HG02763 (cell line): ENCODE measurements at regions not wholly inside any gene's neighbourhood (a gene's known extent, or its start where the extent isn't known, plus 50 kb on each side); places are given as distances from the start of the nearest gene placed in this dataset.
A peak's percentile ranks its signal among the peaks of the same experiment; 100 is the strongest.

Experiments used
- ATAC-seq: cut with Tn5 transposase; IDR thresholded peaks from one replicate; pipeline ENCODE4 v1.9.1; 2021; ENCODE audit warnings: mild to moderate bottlenecking, moderate library complexity; ENCODE audit not compliant: unreplicated experiment

- ATAC-seq = no peak
Measured at GRCh38 chr10:10915215-10915614, 102.5 kb upstream of the CELF2 start.

GRCh38 chr10:10917031-10917430, 100.6 kb upstream of the CELF2 start:
- ATAC-seq = no peak

- no peak for ATAC-seq
Measured at GRCh38 chr10:10919976-10920375, 97.7 kb upstream of the CELF2 start.

DNA sequence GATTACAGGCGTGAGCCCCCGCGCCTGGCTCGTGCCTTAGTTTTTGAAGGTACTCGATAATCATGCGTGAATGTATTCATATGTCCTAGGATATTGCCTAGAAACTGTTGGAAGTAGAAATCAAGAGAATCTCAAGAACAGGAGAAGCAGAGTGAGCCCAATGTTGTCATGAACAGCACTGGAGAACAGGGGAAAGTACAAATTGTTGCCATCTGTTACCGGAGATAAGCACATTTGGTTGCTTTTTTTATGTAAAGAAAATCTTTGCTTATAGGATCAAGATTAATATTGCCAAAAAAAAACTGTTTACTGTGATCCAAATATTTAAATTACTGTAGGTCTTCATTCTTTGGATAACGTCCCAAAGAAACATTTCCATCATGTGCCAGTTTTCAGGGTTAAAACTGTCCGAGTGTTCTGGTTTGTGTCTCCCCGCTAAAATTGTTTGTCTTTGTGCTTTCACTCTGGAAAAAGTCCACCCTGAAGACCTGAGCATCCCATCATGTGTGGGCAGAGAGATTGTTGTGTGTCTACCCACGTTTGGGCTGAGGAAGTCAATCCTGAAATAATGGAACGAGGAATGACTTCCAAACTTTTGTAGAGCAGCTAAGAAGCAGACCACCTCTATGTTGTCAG, 95.7 kb upstream of the CELF2 start:
- no peak for ATAC-seq

- no peak for ATAC-seq
Measured at GRCh38 chr10:10923029-10923651, 94.5 kb upstream of the CELF2 start.

DNA sequence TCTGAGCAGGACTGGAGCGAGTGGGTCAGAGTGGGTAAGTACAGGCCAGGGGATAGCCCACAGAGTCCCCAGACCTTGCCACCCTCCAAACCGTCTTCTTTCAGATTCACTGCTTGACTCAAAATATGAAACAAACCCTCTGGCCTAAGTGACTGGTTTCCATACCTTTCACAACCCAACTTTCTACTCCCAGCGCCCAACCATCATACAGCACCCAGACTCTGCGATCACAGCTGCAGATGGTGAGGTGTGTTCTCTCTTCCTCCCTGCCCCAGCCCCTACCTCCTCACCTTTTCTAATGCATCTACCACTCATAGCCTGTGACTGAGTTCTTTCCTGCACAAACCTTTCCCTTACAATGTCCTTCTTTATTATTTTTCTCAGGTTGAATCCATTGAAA, 92.0 kb upstream of the CELF2 start:
- no peak for ATAC-seq

- no peak for ATAC-seq
Measured at GRCh38 chr10:10927608-10928007, 90.1 kb upstream of the CELF2 start.

DNA sequence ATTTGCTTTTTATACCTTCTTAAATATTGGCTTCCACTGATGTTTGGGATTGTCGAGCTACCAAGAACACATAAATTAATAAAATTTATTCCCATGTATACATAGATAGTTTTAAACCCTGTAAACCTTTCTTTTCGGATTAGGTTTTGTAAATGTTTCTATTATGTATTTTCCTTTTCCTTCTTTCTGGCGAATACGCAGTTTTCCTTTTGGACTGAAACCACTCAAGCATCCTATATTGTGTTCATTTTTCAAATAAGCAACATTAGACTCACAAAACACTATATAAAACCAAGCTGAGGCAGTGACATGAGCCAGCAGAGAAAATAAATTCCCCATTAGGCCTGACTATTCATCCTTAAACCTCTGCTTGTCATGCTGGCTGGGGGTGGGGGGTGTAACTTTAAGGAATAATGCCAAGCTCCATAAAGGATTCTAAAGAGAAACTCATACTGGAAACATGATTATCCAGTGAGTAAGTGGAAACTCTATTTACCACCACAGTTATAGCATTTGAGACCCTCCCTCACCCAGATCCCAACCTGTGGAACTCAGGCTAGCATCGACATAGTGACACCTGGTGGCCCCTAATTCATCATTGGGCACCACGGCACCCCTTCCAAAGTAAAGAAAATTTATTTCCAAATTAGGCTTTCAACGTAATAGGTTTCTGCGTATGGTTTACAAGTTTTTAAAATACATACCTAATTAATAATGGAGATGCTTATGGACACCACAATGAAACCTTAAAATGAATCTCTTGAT, 86.5 kb upstream of the CELF2 start:
- no peak for ATAC-seq

DNA sequence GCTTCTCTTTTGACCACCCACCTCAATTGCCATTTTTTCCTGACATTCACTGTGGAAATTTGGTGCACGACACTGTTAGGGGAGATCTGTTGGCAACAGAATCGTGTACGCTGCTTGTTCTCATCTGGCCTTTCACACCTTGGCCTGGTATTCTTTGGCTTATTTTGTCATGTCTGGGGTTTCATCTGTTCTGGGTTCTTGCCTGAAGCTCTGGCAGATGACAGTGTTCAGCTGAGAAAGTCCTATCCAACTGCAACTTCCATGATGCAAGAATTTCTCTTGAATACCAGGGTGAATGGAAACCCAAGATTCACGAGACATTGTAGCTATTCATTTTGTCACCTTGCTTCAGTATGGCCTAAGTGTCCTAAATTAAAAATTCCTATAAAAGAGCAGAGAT, 82.6 kb upstream of the CELF2 start:
- no peak for ATAC-seq

- no peak for ATAC-seq
Measured at GRCh38 chr10:10938676-10939075, 79.0 kb upstream of the CELF2 start.

- no peak for ATAC-seq
Measured at GRCh38 chr10:10941127-10941730, 76.4 kb upstream of the CELF2 start.

DNA sequence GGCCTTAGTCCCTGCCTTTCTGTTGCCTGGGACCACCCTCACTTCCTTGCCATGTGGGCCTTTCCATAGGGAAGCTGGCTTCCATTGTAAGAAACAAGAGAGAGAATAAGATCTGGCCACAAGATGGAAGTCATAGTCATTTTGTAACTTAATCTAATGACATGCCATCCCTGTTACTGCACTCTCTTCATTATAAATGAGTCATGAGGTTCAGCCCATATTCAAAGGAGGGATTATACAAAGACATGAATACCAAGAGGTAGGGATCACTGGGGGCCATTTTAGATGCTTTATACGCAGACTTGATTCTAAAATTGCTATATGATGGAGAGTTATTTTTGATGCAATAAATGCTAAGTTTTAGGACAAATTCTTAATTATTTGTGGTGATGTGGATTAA, 75.2 kb upstream of the CELF2 start:
- ATAC-seq = no peak

DNA sequence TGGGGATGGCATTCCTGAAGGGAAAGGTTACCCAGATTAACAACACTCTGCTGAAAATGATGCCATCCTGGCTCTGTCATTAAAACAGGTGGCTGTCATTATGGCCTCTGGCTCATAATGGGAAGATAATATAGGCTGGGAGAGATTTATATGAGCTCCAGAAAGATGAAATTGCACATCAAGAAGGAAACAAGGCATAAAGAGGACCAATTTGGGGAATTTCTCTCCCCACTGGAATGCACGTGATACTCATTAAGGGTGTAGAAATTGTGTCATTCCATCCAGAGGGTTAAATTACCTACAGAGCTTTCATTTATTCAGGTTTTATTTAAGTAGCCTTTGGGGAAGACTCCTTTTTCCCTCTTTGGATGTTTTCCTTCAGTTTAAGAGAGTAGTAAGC, 71.6 kb upstream of the CELF2 start:
- ATAC-seq = no peak

DNA sequence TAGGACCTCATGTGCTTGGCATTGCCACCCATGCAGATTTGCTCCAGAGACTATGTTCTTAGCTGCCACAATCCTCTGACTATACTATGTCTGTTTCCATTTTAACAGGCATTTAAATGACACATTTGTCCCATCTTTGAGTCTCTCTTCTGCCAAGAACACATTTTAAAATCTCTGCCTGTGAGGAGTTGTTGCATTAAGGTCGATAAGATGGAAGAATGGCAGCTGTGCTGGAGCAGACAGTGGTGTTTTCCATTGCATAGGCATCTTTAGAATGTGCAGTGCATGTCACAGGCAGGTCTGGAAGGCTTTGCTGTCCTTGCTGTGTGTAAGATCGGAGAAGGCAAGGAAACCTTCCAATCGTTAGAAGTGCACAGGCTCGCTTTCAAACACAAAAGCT, 70.9 kb upstream of the CELF2 start:
- no peak for ATAC-seq

DNA sequence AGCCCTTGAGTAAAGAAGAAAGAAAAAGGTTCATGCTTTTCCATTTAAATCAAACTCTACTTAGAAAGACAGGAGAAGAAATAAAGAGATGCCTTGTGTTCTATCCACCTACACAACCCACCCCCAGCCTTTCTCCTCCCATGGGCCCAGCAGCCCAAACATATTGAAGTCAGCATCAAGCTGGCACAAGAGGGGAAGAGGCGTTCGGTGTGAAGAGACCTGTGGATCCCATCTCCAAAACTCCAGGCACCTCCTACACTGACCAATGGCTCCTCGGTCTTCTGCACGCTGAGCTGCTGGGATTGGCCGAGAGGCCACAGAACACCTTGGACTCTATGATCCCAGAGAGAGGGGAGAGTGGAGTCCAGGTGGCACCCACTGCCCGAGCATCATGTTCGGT, 66.0 kb upstream of the CELF2 start:
- ATAC-seq = no peak

GRCh38 chr10:10952800-10953199, 64.9 kb upstream of the CELF2 start:
- ATAC-seq = no peak

GRCh38 chr10:10956681-10957542, 60.8 kb upstream of the CELF2 start:
- ATAC-seq = no peak

DNA sequence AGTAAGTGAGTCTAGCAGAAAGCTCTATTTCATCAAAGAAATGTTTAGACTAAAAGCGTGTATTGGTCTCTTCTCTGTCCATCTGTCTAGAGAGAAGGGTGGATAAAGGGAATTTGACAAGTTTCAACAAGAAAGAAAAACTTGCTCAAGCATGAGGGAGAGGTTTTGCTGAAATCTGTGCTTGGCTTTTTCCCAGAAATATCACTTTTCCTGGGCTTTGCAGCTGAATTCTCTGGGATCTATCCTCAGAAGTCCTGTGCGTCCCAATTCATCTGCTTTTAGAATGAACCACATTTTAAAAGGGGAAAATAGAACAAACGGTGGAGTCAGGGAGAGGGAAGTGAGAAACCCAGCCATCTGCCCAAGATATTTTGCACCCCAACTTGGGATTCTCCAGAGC, 59.6 kb upstream of the CELF2 start:
- no peak for ATAC-seq

GRCh38 chr10:10959666-10960065, 58.0 kb upstream of the CELF2 start:
- peak; percentile 78 for ATAC-seq

DNA sequence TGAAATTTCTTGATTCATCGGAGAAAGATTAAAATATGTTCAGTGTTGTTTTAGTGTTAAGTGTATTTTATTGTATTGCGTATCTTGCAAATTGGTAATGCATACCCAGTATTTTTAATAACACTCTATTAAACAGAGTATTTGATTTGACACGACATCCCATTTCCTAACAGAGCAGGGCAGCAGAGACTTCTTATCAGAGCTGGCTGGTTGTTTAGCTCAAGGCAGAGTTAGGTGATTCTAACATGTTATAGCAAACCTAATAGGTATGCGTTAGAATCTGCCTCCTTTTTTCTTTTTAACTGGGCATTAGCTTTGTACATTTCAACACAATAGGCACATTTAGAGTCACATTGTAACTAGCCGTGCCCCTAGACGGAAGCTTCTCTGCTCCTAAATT, 57.1 kb upstream of the CELF2 start:
- no peak for ATAC-seq

DNA sequence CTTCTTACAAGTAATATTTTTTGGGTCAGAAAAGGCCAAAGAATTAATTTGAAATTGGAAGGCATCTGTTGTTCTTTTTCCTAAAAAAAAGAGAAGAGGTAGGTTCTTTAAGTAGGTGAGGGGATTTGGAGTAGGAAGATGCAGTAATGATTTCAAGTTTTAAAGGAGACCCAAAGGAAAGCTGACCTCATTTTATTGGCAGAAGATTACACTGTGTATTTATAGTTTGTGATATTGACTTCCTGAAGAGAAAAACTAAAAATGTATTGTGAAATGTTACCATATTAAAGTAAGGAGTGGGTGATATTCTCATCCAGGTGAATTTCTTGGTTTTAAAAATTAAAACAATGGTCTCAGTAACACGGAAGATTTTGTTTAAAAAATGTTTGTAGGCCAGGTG, 56.6 kb upstream of the CELF2 start:
- ATAC-seq = no peak
